ENCODE measurements at regions not wholly inside any gene's neighbourhood (a gene's known extent, or its start where the extent isn't known, plus 50 kb on each side); places are given as distances from the start of the nearest gene placed in this dataset.

DNA sequence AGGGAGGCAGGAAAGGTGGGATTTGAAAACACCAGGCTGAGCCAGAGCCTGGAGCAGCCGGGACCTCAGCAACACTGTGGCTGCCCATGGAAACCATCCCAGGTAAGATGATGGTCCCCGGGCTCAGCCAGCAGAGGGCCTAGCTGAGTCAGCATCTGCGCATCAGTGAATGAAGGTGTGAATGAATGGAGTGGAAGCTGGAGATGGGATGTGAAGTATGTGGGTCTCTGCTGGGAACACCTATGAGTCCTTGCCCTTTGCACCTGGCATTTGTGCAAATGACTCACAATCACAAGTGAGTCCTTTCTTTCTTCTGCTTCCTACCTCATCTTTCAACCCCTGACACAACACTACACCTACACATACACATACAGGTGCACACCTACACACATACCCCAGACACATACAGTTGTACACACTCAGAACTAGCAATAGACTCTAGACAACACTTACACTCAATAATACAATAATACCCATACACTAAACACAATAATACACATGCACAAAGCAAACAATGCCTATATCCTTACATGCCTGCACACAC, 62.8 kb upstream of the PRDM11 start:
- peak overlapping the region; percentile 46 for H3K4me2 ChIP-seq (ENCODE audit: low read length)

DNA sequence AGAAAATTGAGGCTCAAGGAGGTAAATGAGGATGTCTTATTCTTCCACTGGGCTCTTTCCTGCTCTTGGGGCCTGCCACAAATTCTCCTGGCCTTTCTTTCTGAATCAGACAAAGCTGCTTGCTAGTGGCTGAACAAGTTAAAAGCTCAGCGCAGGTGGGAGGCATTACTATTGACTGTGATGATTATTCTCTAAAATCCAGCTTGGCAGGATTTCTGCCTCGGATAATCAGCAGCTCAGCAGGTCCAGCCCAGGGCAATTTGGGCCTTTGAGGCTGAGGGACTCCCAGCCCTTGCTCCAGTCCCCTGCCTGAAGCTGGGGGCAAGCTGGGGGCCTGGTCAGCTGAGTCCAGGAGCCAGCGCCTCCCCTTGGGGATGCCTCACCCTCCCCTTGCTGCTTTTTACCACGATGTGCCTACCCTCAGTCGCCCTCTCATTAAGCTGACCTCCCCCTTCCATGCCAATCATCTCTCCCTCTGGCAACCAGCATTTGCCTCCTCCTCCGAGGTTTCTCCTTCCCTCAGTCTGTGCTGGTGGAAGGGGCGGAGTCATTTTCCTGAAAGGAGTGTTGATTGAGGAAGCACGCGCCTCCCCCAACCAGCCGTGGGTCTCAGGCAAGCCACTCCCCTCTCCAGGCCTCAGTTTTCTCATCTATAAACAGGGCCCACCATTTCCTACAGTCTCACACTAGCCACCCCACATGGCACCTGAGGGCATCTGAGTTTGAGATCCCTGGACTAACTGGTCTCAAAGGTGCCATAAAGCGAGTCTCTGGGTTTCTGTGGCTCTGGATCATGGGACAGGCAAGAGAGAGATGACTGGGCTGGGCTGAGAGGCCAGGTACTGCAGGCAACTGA, 60.6 kb upstream of the PRDM11 start:
- Histone ChIP-seq H3K9me2 (replicated peaks; ENCODE audit: control insufficient read depth, low read length) (no peaks in the 10 kb centered on the region), H3K79me2 (ENCODE audit: control insufficient read depth, low read length) (no peaks in the 10 kb centered on the region), H4K20me1 (ENCODE audit: control insufficient read depth, insufficient read depth, low read depth, low read length) (no peaks in the 10 kb centered on the region), H3K27ac (ENCODE audit: low read depth, low read length) (peak overlapping the region; percentile 88), H3K4me2 (ENCODE audit: low read length) (peak overlapping the region; percentile 65), H3K36me3 (ENCODE audit: control insufficient read depth, low read length) (no peaks in the 10 kb centered on the region), H3F3A (ENCODE audit: control insufficient read depth, insufficient read depth) (peaks cover 15% of the 10 kb centered on the region; the same call in 1 of the 2 replicates), H3K4me3 (ENCODE audit: low read length) (peak overlapping the region; percentile 45; the same call in 1 of the 2 replicates), H3K9me3 (ENCODE audit: control insufficient read depth, insufficient read depth, low read length) (no peaks in the 10 kb centered on the region), H3K4me1 (ENCODE audit: control insufficient read depth, low read length) (peaks cover 91% of the 10 kb centered on the region), H3K27me3 (ENCODE audit: control insufficient read depth, low read length) (no peaks in the 10 kb centered on the region)
- no peak for TF ChIP-seq EZH2phosphoT487 (IDR thresholded peaks at IDR 0.05; ENCODE audit: borderline replicate concordance, low read length)
- TF ChIP-seq, protein P1, sequence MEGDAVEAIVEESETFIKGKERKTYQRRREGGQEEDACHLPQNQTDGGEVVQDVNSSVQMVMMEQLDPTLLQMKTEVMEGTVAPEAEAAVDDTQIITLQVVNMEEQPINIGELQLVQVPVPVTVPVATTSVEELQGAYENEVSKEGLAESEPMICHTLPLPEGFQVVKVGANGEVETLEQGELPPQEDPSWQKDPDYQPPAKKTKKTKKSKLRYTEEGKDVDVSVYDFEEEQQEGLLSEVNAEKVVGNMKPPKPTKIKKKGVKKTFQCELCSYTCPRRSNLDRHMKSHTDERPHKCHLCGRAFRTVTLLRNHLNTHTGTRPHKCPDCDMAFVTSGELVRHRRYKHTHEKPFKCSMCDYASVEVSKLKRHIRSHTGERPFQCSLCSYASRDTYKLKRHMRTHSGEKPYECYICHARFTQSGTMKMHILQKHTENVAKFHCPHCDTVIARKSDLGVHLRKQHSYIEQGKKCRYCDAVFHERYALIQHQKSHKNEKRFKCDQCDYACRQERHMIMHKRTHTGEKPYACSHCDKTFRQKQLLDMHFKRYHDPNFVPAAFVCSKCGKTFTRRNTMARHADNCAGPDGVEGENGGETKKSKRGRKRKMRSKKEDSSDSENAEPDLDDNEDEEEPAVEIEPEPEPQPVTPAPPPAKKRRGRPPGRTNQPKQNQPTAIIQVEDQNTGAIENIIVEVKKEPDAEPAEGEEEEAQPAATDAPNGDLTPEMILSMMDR (IDR thresholded peaks at IDR 0.05; ENCODE audit: low read depth, low read length, poor library complexity, severe bottlenecking): no peak

More for the DNA sequence above, 62.8 kb upstream of the PRDM11 start:
- Histone ChIP-seq H3K36me3 (ENCODE audit: control insufficient read depth, low read length) (no peaks in the 10 kb centered on the region), H3K27ac (ENCODE audit: low read depth, low read length) (peak overlapping the region; percentile 40), H3K9me3 (ENCODE audit: control insufficient read depth, insufficient read depth, low read length) (no peaks in the 10 kb centered on the region), H3K9me2 (replicated peaks; ENCODE audit: control insufficient read depth, low read length) (no peaks in the 10 kb centered on the region), H3K79me2 (ENCODE audit: control insufficient read depth, low read length) (no peaks in the 10 kb centered on the region), H3K4me1 (ENCODE audit: control insufficient read depth, low read length) (peaks cover 98% of the 10 kb centered on the region), H4K20me1 (ENCODE audit: control insufficient read depth, insufficient read depth, low read depth, low read length) (no peaks in the 10 kb centered on the region), H3K27me3 (ENCODE audit: control insufficient read depth, low read length) (no peaks in the 10 kb centered on the region), H3F3A (ENCODE audit: control insufficient read depth, insufficient read depth) (peaks cover 23% of the 10 kb centered on the region), H3K4me3 (ENCODE audit: low read length) (0 out of 2 replicates have a peak overlapping the region, but pooled peaks have one; percentile 1)
- TF ChIP-seq, protein P1 (IDR thresholded peaks at IDR 0.05; ENCODE audit: low read depth, low read length, poor library complexity, severe bottlenecking): peak; percentile 90
- no peak for TF ChIP-seq EZH2phosphoT487 (IDR thresholded peaks at IDR 0.05; ENCODE audit: borderline replicate concordance, low read length)

DNA sequence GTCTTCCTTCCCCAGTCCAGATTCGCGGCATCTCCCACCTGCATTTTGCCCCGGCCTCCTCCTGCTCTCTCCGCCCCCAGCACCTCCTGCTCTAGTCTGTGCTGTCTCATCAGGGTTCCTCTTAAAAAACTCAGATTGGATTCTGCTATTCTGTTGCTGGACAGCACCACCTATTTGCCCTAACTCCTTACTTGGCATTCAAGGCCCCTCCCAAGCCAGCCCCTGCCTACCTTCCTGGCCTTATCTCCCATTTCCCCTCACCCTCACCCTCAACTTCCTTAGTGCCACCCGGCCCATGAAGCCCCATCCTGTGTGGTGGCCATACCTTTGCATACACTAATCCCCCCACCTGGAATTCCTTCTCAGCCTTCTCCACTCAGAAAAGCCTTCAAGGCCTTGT, 59.9 kb upstream of the PRDM11 start:
- peak overlapping the region; percentile 88 for H3K27ac ChIP-seq (ENCODE audit: low read depth, low read length)
- TF ChIP-seq, protein P1 (IDR thresholded peaks at IDR 0.05; ENCODE audit: low read depth, low read length, poor library complexity, severe bottlenecking): no peak
- peaks cover 21% of the 10 kb centered on the region; the same call in 1 of the 2 replicates for H3F3A ChIP-seq (ENCODE audit: control insufficient read depth, insufficient read depth)
- no peaks in the 10 kb centered on the region for H3K79me2 ChIP-seq (ENCODE audit: control insufficient read depth, low read length)
- H3K9me3 ChIP-seq (ENCODE audit: control insufficient read depth, insufficient read depth, low read length): no peaks in the 10 kb centered on the region
- H3K27me3 ChIP-seq (ENCODE audit: control insufficient read depth, low read length): 0 out of 2 replicates have a peak, but pooled peaks cover 3% of the 10 kb centered on the region
- peak overlapping the region; percentile 45 for H3K4me3 ChIP-seq (ENCODE audit: low read length)
- no peaks in the 10 kb centered on the region for H4K20me1 ChIP-seq (ENCODE audit: control insufficient read depth, insufficient read depth, low read depth, low read length)
- no peaks in the 10 kb centered on the region for H3K9me2 ChIP-seq (replicated peaks; ENCODE audit: control insufficient read depth, low read length)
- no peaks in the 10 kb centered on the region for H3K36me3 ChIP-seq (ENCODE audit: control insufficient read depth, low read length)
- peaks cover 93% of the 10 kb centered on the region for H3K4me1 ChIP-seq (ENCODE audit: control insufficient read depth, low read length)
- peak overlapping the region; percentile 65 for H3K4me2 ChIP-seq (ENCODE audit: low read length)

Data from DOHH2 (cell line).